Neutrophil (primary cell): ENCODE measurements at regions not wholly inside any gene's neighbourhood (a gene's known extent, or its start where the extent isn't known, plus 50 kb on each side); places are given as distances from the start of the nearest gene placed in this dataset.
"Not testable (repeated sequence)": the region's sequence is repeated elsewhere in the genome, so short reads cannot be mapped to it uniquely, and the experiment has no call there.

Experiments used
- H3K27ac ChIP-seq: fragments of 200-600 bp; sonication (generic); 2 replicates; pipeline ENCODE4 v1.5.1; 2016; ENCODE audit warnings: mild to moderate bottlenecking, moderate library complexity
- H3K27me3 ChIP-seq: fragments of 200-600 bp; sonication (generic); 2 replicates; pipeline ENCODE4 v1.6.0; 2016; ENCODE audit warnings: mild to moderate bottlenecking
- H3K36me3 ChIP-seq: fragments of 200-600 bp; sonication (generic); 2 replicates; pipeline ENCODE4 v1.5.1; 2017
- H3K4me1 ChIP-seq, 2 experiments: fragments of 200-600 bp in 1 of 2; sonication (generic) in 1 of 2; 1 replicate in 1 of 2; 2 replicates in 1 of 2; pipeline versions ENCODE4 v1.5.1 to v1.6.1; 2013 to 2016; ENCODE audit warnings: low read depth in 1 of 2, low read length in 1 of 2, mild to moderate bottlenecking in 1 of 2, moderate library complexity in 1 of 2; ENCODE audit not compliant: control insufficient read depth in 1 of 2, insufficient read depth in 1 of 2
- H3K4me3 ChIP-seq, 2 experiments: fragments of 200-600 bp in 1 of 2; sonication (generic) in 1 of 2; 1 replicate in 1 of 2; 2 replicates in 1 of 2; pipeline ENCODE4 v1.5.1; 2013 to 2016; ENCODE audit warnings: low read depth in 1 of 2, low read length in 1 of 2, mild to moderate bottlenecking in 1 of 2, moderate library complexity in 1 of 2
- H3K9me3 ChIP-seq: fragments of 200-600 bp; sonication (generic); 2 replicates; pipeline ENCODE4 v1.5.1; 2016
- TF ChIP-seq, protein P1 (sequence below): fragments of 200-600 bp; sonication (generic); IDR thresholded peaks from 2 replicates; pipeline ENCODE4 v1.5.1; 2016; ENCODE audit warnings: antibody characterized with exemption

GRCh38 chr15:62369454-62369853, 204.4 kb upstream of the C2CD4B start:
- Histone ChIP-seq H3K4me1 (no peaks in the 10 kb centered on the region), H3K36me3 (no peaks in the 10 kb centered on the region), H3K27me3 (peaks cover 39% of the 10 kb centered on the region), H3K9me3 (no peaks in the 10 kb centered on the region), H3K27ac (no peak overlapping the region), H3K4me3 (no peak overlapping the region)
- TF ChIP-seq, protein P1, sequence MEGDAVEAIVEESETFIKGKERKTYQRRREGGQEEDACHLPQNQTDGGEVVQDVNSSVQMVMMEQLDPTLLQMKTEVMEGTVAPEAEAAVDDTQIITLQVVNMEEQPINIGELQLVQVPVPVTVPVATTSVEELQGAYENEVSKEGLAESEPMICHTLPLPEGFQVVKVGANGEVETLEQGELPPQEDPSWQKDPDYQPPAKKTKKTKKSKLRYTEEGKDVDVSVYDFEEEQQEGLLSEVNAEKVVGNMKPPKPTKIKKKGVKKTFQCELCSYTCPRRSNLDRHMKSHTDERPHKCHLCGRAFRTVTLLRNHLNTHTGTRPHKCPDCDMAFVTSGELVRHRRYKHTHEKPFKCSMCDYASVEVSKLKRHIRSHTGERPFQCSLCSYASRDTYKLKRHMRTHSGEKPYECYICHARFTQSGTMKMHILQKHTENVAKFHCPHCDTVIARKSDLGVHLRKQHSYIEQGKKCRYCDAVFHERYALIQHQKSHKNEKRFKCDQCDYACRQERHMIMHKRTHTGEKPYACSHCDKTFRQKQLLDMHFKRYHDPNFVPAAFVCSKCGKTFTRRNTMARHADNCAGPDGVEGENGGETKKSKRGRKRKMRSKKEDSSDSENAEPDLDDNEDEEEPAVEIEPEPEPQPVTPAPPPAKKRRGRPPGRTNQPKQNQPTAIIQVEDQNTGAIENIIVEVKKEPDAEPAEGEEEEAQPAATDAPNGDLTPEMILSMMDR = no peak

GRCh38 chr15:62371683-62372082, 206.6 kb upstream of the C2CD4B start:
- not testable (repeated sequence) for H3K9me3 ChIP-seq, H3K4me3 ChIP-seq, H3K4me1 ChIP-seq, H3K36me3 ChIP-seq, H3K27ac ChIP-seq
- H3K27me3 ChIP-seq = peaks cover 28% of the 10 kb centered on the region

GRCh38 chr15:62377736-62378480, 212.8 kb upstream of the C2CD4B start:
- Histone ChIP-seq H3K27me3 (peaks cover 39% of the 10 kb centered on the region), H3K27ac (no peak overlapping the region), H3K36me3 (no peaks in the 10 kb centered on the region), H3K4me1 (no peaks in the 10 kb centered on the region), H3K4me3 (no peak overlapping the region), H3K9me3 (no peaks in the 10 kb centered on the region)
- TF ChIP-seq, protein P1 = no peak

DNA sequence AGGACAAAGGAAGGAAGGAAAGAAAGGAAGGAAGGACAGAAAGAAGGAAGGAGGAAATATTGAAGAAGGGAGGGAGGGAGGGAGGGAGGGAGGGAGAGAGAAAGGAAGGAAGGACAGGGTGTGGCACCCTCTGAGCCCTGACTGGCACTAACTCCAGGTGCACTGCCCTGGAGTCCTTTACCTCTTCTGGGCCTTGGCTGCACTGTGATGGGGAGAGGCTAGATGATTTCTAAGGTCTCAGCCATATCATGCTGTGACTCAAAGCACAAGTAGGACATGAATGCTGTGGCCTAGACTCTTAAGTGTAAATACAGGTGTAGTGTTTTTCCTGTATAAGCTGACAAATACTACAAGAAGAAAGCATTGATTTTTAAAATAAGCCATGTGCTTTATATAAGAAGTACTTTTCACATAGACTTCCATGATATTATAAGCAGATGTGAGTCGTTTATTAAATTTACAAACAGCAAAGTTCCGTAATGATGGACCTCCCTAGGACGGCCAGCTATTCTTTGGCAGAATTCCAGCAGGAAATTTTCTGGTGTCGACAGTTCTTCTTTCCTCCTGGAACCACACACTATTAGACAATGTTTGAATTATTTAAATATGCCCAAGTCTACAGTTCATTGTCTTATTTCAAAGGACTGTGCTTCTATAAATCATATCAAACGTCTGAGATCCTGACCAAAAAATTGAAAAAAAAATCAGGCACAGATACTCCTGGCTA, 213.8 kb upstream of the C2CD4B start:
- TF ChIP-seq, protein P1 = no peak
- Histone ChIP-seq H3K4me1 (no peaks in the 10 kb centered on the region), H3K36me3 (no peaks in the 10 kb centered on the region), H3K27ac (no peak overlapping the region), H3K27me3 (peaks cover 44% of the 10 kb centered on the region), H3K4me3 (no peak overlapping the region), H3K9me3 (no peaks in the 10 kb centered on the region)

DNA sequence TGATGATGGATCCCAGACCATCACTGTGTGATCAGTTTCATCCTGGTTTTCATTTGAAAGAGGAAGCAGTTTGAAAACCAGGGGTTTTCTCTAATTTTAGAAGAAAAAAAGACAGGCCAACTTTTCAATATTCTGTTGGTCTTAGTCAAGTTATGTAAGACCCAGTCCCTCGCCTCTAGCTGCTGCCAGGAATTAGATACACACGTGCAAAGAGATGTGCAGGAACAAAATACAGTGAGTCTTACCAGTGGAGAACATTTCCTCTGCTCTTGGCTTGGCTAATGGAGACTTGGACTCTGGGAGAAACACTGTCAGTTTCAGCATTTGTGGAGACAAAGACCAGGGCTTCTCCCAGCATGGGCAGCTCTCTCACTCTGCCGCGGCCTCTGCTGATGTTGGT, 214.9 kb upstream of the C2CD4B start:
- Histone ChIP-seq H3K4me3 (no peak overlapping the region), H3K27me3 (peaks cover 49% of the 10 kb centered on the region), H3K36me3 (no peaks in the 10 kb centered on the region), H3K9me3 (no peaks in the 10 kb centered on the region), H3K27ac (no peak overlapping the region), H3K4me1 (no peaks in the 10 kb centered on the region)
- TF ChIP-seq, protein P1 = no peak

DNA sequence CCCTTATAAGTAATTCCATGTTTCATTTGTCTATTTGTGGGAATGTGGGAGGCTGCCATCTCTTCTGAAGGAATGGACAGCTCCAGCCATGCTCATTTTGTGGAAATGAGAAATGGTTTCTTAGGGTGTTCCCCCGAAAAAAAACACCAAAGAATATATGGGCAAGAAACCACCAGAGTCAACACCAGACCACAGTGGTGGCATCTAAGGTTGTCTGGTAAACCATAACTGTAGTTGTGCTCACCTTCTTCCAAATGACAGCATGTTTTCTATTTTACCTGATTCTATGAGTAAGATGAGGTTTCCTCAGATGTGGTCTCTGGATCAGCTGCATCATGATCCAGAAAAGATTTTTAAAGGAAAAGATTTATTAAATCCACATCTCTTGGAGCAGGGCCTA, 217.0 kb upstream of the C2CD4B start:
- no peak overlapping the region for H3K4me3 ChIP-seq
- TF ChIP-seq, protein P1 = no peak
- H3K9me3 ChIP-seq = no peaks in the 10 kb centered on the region
- H3K27me3 ChIP-seq = peaks cover 64% of the 10 kb centered on the region
- H3K4me1 ChIP-seq = no peaks in the 10 kb centered on the region
- H3K27ac ChIP-seq = no peak overlapping the region
- no peaks in the 10 kb centered on the region for H3K36me3 ChIP-seq
